Fibroblast of pulmonary artery (primary cell): ENCODE measurements at regions not wholly inside any gene's neighbourhood (a gene's known extent, or its start where the extent isn't known, plus 50 kb on each side); places are given as distances from the start of the nearest gene placed in this dataset.

Experiments
- DNase-seq: peaks from one replicate; pipeline ENCODE4 v3.0.0-alpha.2; 2010; ENCODE audit warnings: low read depth
- H3K4me3 ChIP-seq: replicated peaks from 2 replicates; pipeline ENCODE4 v1.5.1; 2011; ENCODE audit warnings: low read depth, mild to moderate bottlenecking, control low read depth, low read length, moderate library complexity
- TF ChIP-seq, protein P1 (sequence below): IDR thresholded peaks from 2 replicates; pipeline ENCODE4 v1.5.1; 2011; ENCODE audit warnings: mild to moderate bottlenecking, control low read depth, low read length, inconsistent platforms; ENCODE audit errors: missing control alignments

- H3K4me3 ChIP-seq, result no peak overlapping the region
- TF ChIP-seq, protein P1, sequence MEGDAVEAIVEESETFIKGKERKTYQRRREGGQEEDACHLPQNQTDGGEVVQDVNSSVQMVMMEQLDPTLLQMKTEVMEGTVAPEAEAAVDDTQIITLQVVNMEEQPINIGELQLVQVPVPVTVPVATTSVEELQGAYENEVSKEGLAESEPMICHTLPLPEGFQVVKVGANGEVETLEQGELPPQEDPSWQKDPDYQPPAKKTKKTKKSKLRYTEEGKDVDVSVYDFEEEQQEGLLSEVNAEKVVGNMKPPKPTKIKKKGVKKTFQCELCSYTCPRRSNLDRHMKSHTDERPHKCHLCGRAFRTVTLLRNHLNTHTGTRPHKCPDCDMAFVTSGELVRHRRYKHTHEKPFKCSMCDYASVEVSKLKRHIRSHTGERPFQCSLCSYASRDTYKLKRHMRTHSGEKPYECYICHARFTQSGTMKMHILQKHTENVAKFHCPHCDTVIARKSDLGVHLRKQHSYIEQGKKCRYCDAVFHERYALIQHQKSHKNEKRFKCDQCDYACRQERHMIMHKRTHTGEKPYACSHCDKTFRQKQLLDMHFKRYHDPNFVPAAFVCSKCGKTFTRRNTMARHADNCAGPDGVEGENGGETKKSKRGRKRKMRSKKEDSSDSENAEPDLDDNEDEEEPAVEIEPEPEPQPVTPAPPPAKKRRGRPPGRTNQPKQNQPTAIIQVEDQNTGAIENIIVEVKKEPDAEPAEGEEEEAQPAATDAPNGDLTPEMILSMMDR, result no peak
- no peak for DNase-seq
These were observed 737.5 kb downstream of the LIG4 start for GRCh38 chr13:107477772-107478379.

DNA sequence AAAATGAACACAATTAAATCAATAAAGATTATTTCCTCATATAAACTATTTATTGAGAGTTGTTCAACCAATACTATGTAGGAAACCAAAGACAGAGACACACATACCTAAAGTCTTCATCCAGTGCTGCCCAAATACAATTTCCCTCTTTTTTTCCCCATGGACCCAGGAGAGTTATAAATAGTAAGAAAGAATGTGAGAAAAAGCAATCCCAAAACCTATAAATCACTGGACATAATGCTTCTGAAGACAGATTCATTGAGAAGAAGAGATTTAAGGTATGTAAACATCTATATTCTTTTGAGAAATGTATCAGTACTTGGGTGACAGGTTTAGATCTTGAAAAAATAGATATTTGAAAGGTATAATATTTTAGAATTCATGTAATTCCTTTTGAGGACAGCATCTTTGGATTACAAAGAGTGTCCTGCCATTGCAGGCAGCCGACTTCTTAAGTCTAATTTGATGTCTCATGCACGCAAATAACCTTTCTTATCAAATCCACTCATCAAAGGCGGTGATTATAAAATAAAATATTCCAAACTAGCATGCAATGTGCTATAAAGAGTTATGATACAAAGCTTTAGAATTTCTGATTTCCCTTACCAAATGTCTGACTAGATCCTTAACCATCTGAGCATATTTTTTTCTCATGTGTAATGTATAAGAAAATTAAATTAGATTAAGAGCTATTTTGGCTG is 739.4 kb downstream of the LIG4 start:
- H3K4me3 ChIP-seq, result no peak overlapping the region
- TF ChIP-seq, protein P1, result no peak
- no peak for DNase-seq

- H3K4me3 ChIP-seq, result no peak overlapping the region
- DNase-seq, result no peak
- TF ChIP-seq, protein P1, result no peak
These were observed 742.1 kb downstream of the LIG4 start for GRCh38 chr13:107473253-107473652.

- TF ChIP-seq, protein P1, result no peak
- H3K4me3 ChIP-seq, result no peak overlapping the region
- peak; percentile 33 for DNase-seq
These were observed 748.8 kb downstream of the LIG4 start for GRCh38 chr13:107466326-107467099.

DNA sequence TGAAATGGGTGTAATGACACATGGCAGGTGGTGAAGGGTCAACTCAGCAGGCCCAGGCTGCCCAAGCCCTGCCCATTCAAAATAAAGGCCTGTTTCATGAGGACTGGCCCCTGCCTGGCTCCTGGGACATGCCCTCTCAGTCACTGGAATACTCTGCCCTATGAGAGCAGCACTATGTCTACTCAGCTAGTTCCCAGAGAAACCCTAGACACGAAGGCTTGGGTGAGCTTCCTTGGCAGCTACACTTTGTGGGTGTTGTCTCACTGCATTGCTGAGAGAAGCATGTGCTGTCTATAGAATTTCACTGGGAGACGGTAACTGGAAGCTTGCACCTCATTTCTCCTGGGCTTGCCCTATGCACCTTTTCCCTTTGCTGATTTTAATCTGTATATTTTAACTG is 752.8 kb downstream of the LIG4 start:
- H3K4me3 ChIP-seq, result no peak overlapping the region
- DNase-seq, result no peak
- TF ChIP-seq, protein P1, result no peak

- no peak overlapping the region for H3K4me3 ChIP-seq
- peak; percentile 29 for DNase-seq
- TF ChIP-seq, protein P1, result no peak
These were observed 753.6 kb downstream of the LIG4 start for GRCh38 chr13:107461751-107462150.
